PFSK-1 (cell line): ENCODE measurements at regions not wholly inside any gene's neighbourhood (a gene's known extent, or its start where the extent isn't known, plus 50 kb on each side); places are given as distances from the start of the nearest gene placed in this dataset.

Experiments
- FOXP2 ChIP-seq: optimal IDR thresholded peaks from 2 replicates; pipeline ENCODE3; 2011; ENCODE audit warnings: borderline replicate concordance, control low read depth, inconsistent platforms; ENCODE audit not compliant: insufficient read depth; ENCODE audit errors: extremely low read length, extremely low read depth
- POLR2AphosphoS5 ChIP-seq: IDR thresholded peaks from 2 replicates; pipeline ENCODE4 v1.6.1; 2012; ENCODE audit warnings: low read depth, mild to moderate bottlenecking, control low read depth, low read length, moderate library complexity
- REST ChIP-seq, 2 experiments: IDR thresholded peaks; 2 replicates each; pipeline versions ENCODE4 v1.6.1 to v1.8.0; 2011 to 2012; ENCODE audit warnings: low read depth in 2 of 2, low read length in 2 of 2, control low read depth in 1 of 2, inconsistent platforms in 1 of 2, mild to moderate bottlenecking in 1 of 2, moderate library complexity in 1 of 2; ENCODE audit not compliant: insufficient read depth in 1 of 2
- TAF1 ChIP-seq: IDR thresholded peaks from 2 replicates; pipeline ENCODE4 v1.6.1; 2012; ENCODE audit warnings: low read length, control low read depth, borderline replicate concordance; ENCODE audit not compliant: insufficient read depth

- TF ChIP-seq POLR2AphosphoS5 (no peak), FOXP2 (no peak), TAF1 (no peak), REST (IDR thresholded peaks at IDR 0.05; ENCODE audit: insufficient read depth in 1 of 2, low read depth in 2 of 2, low read length in 2 of 2) (no peak)
Observed at GRCh38 chr20:1833728-1834726, 61.2 kb upstream of the SIRPA start.
